IMR-90 (cell line): ENCODE measurements at regions not wholly inside any gene's neighbourhood (a gene's known extent, or its start where the extent isn't known, plus 50 kb on each side); places are given as distances from the start of the nearest gene placed in this dataset.

Experiments used
- ATAC-seq: fragments of 200-7000 bp; cut with Tn5 transposase; 2 replicates; pipeline ENCODE4 v1.9.1; 2020; ENCODE audit warnings: low read depth, mild to moderate bottlenecking, moderate library complexity
- BruUV-seq: library from RNA; stranded (reverse); fragments of 400-500 nt; replicated peaks from 2 replicates; lab custom pipeline; 2021; lab: Mats Ljungman, UMichigan
- CTCF ChIA-PET: fragments of 300-600 bp; formaldehyde crosslinking; extraction: SDS; loops from one replicate; lab custom pipeline; 2021; ENCODE audit warnings: antibody characterized with exemption; lab: Yijun Ruan, JAX
- POLR2A ChIA-PET: fragments of 300-600 bp; sonication (Branson Sonifier 250); formaldehyde crosslinking; loops from one replicate; lab custom pipeline; 2022; ENCODE audit warnings: antibody characterized with exemption; ENCODE audit not compliant: unreplicated experiment; lab: Charles Lee
- DNase-seq: peaks from one replicate; pipeline ENCODE4 v3.0.0; 2013
- H2AFZ ChIP-seq: replicated peaks from 2 replicates; pipeline ENCODE3; 2013; ENCODE audit warnings: low read length, mild to moderate bottlenecking; ENCODE audit not compliant: poor library complexity
- H2AK5ac ChIP-seq: 2 replicates; pipeline ENCODE4 v1.6.1; 2013; ENCODE audit warnings: low read depth, low read length, inconsistent platforms
- H2AK9ac ChIP-seq: replicated peaks from 2 replicates; pipeline ENCODE3; 2013; ENCODE audit warnings: mild to moderate bottlenecking, low read depth, low read length, moderate library complexity; ENCODE audit not compliant: poor library complexity
- H2BK120ac ChIP-seq: 2 replicates; pipeline ENCODE4 v1.6.1; 2013; ENCODE audit warnings: low read depth, low read length, inconsistent platforms
- H2BK15ac ChIP-seq: 3 replicates; pipeline ENCODE4 v1.6.1; 2013; ENCODE audit warnings: low read depth, low read length, inconsistent platforms
- H2BK20ac ChIP-seq: 2 replicates; pipeline ENCODE4 v1.6.1; 2013; ENCODE audit warnings: low read depth, mild to moderate bottlenecking, inconsistent platforms, low read length, moderate library complexity
- H2BK5ac ChIP-seq: 2 replicates; pipeline ENCODE4 v1.6.1; 2013; ENCODE audit warnings: mild to moderate bottlenecking, low read depth, low read length, inconsistent platforms; ENCODE audit not compliant: poor library complexity, severe bottlenecking
- H3K14ac ChIP-seq: replicated peaks from 2 replicates; pipeline ENCODE4 v1.6.1; 2013; ENCODE audit warnings: low read depth, low read length, inconsistent platforms
- H3K18ac ChIP-seq: 2 replicates; pipeline ENCODE4 v1.6.1; 2013; ENCODE audit warnings: low read depth, low read length, control low read depth
- H3K23ac ChIP-seq: 2 replicates; pipeline ENCODE4 v1.6.1; 2013; ENCODE audit warnings: low read depth, low read length, inconsistent platforms
- H3K27ac ChIP-seq: 2 replicates; pipeline ENCODE4 v1.5.1; 2013; ENCODE audit warnings: mild to moderate bottlenecking, control low read depth, low read length; ENCODE audit not compliant: insufficient read depth
- H3K27me3 ChIP-seq: 2 replicates; pipeline ENCODE4 v1.6.1; 2013; ENCODE audit warnings: low read length; ENCODE audit not compliant: control insufficient read depth, insufficient read depth
- H3K36me3 ChIP-seq: 2 replicates; pipeline ENCODE4 v1.6.1; 2013; ENCODE audit warnings: low read length, mixed read lengths; ENCODE audit not compliant: control insufficient read depth, insufficient read depth
- H3K4ac ChIP-seq: 2 replicates; pipeline ENCODE4 v1.6.1; 2013; ENCODE audit warnings: low read depth, low read length, inconsistent platforms
- H3K4me1 ChIP-seq: 2 replicates; pipeline ENCODE4 v1.6.1; 2013; ENCODE audit warnings: low read length, mixed read lengths; ENCODE audit not compliant: control insufficient read depth, insufficient read depth
- H3K4me2 ChIP-seq: 2 replicates; pipeline ENCODE4 v1.6.1; 2013; ENCODE audit warnings: low read depth, mild to moderate bottlenecking, control low read depth, low read length, moderate library complexity
- H3K4me3 ChIP-seq: 2 replicates; pipeline ENCODE4 v1.5.1; 2013; ENCODE audit warnings: low read depth, mild to moderate bottlenecking, control low read depth, low read length, moderate library complexity; ENCODE audit not compliant: insufficient read depth
- H3K56ac ChIP-seq: 2 replicates; pipeline ENCODE4 v1.6.1; 2013; ENCODE audit warnings: low read length, inconsistent platforms; ENCODE audit not compliant: insufficient read depth; ENCODE audit errors: extremely low read depth
- H3K79me1 ChIP-seq, 2 experiments: 2 replicates each; pipeline ENCODE4 v1.6.1; 2013; ENCODE audit warnings: low read length in 2 of 2, inconsistent platforms in 1 of 2, low read depth in 1 of 2
- H3K9ac ChIP-seq: 2 replicates; pipeline ENCODE4 v1.6.1; 2013; ENCODE audit warnings: low read depth, low read length, control low read depth
- H3K9me1 ChIP-seq: 2 replicates; pipeline ENCODE4 v1.6.1; 2013; ENCODE audit warnings: low read length, inconsistent platforms; ENCODE audit not compliant: insufficient read depth
- H3K9me3 ChIP-seq: 2 replicates; pipeline ENCODE4 v1.6.1; 2013; ENCODE audit warnings: low read length; ENCODE audit not compliant: control insufficient read depth, insufficient read depth
- H4K20me1 ChIP-seq: 2 replicates; pipeline ENCODE4 v1.6.1; 2013; ENCODE audit warnings: low read length, inconsistent platforms; ENCODE audit not compliant: insufficient read depth
- H4K5ac ChIP-seq: 2 replicates; pipeline ENCODE4 v1.6.1; 2013; ENCODE audit warnings: mild to moderate bottlenecking, low read depth, low read length, control low read depth
- H4K8ac ChIP-seq, 2 experiments: 2 replicates each; pipeline ENCODE4 v1.6.1; 2013; ENCODE audit warnings: low read depth in 2 of 2, low read length in 2 of 2, control low read depth in 1 of 2, inconsistent platforms in 1 of 2
- H4K91ac ChIP-seq: 2 replicates; pipeline ENCODE4 v1.6.1; 2013; ENCODE audit warnings: low read depth, low read length, inconsistent platforms; ENCODE audit not compliant: insufficient read depth
- BHLHE40 ChIP-seq: fragments of 150-350 bp; IDR thresholded peaks from 2 replicates; pipeline ENCODE4 v1.6.1; 2016; ENCODE audit warnings: mild to moderate bottlenecking, low read depth, low read length
- CEBPB ChIP-seq: IDR thresholded peaks from 2 replicates; pipeline ENCODE4 v1.6.1; 2012; ENCODE audit warnings: low read depth, low read length, improper control_type of control experiment
- CHD1 ChIP-seq: IDR thresholded peaks from 2 replicates; pipeline ENCODE4 v1.6.1; 2012; ENCODE audit warnings: low read depth, low read length, improper control_type of control experiment
- MAFK ChIP-seq: IDR thresholded peaks from 2 replicates; pipeline ENCODE4 v1.6.1; 2012; ENCODE audit warnings: low read depth, low read length, improper control_type of control experiment
- MAZ ChIP-seq: IDR thresholded peaks from 2 replicates; pipeline ENCODE4 v1.6.1; 2012; ENCODE audit warnings: low read depth, mild to moderate bottlenecking, low read length, improper control_type of control experiment, moderate library complexity, borderline replicate concordance
- NFE2L2 ChIP-seq: fragments of 150-350 bp; IDR thresholded peaks from 2 replicates; pipeline ENCODE4 v1.6.1; 2016; ENCODE audit warnings: low read depth, mild to moderate bottlenecking, low read length
- RCOR1 ChIP-seq: IDR thresholded peaks from 2 replicates; pipeline ENCODE4 v1.6.1; 2012; ENCODE audit warnings: mild to moderate bottlenecking, low read length, improper control_type of control experiment; ENCODE audit not compliant: insufficient replicate concordance
- RFX5 ChIP-seq: IDR thresholded peaks from 2 replicates; pipeline ENCODE4 v1.8.0; 2012; ENCODE audit warnings: low read depth, mild to moderate bottlenecking, low read length, moderate library complexity
- WGBS, 2 experiments: methylation state at CpG; one replicate each; pipeline versions ENCODE4 v1.1.5 to v1.1.7; 2013; ENCODE audit warnings: missing lambda C conversion rate in 2 of 2; ENCODE audit not compliant: insufficient read length in 1 of 2; ENCODE audit errors: extremely low coverage in 2 of 2; 5-methylcytosine and 5-hydroxymethylcytosine counted together
- dilution Hi-C: fragments of 300-500 bp; cut with HindIII; formaldehyde crosslinking; loops from one replicate; pipeline ENCODE4 v1.14.3; 2018; ENCODE audit warnings: low sequenced_read_pairs; ENCODE audit not compliant: unreplicated experiment
- in situ Hi-C: fragments of 300-500 bp; cut with MboI; formaldehyde crosslinking; loops from 3 replicates; pipeline ENCODE4 v1.14.3; 2019; ENCODE audit warnings: low sequenced_read_pairs, inconsistent platforms, mixed read lengths
- intact Hi-C: fragments of 100-400 bp; cut with micrococcal nuclease; formaldehyde crosslinking; loops from 2 replicates; pipeline ENCODE4 v1.10.0; 2022

- Histone ChIP-seq H3K14ac (no peak overlapping the region), H2AK5ac (peak overlapping the region; percentile 80; the same call in 1 of the 2 replicates), H3K79me1 (peaks cover 66 to 95% of the 10 kb centered on the region in 2 experiments), H3K9ac (no peak overlapping the region), H2BK15ac (no peak overlapping the region), H3K9me1 (peaks cover 40% of the 10 kb centered on the region), H2BK120ac (0 out of 2 replicates have a peak overlapping the region, but pooled peaks have one; percentile 7), H3K27me3 (no peaks in the 10 kb centered on the region), H3K4ac (0 out of 2 replicates have a peak overlapping the region, but pooled peaks have one; percentile 11), H3K56ac (no peak overlapping the region), H2BK20ac (no peak overlapping the region), H3K18ac (no peak overlapping the region), H3K4me1 (peaks cover 40% of the 10 kb centered on the region), H2BK5ac (no peak overlapping the region), H3K4me2 (no peak overlapping the region), H3K36me3 (peaks cover 9% of the 10 kb centered on the region; the same call in 1 of the 2 replicates), H3K23ac (no peak overlapping the region), H2AFZ (no peak overlapping the region), H2AK9ac (no peak overlapping the region), H4K91ac (no peak overlapping the region), H4K8ac (no peak overlapping the region; a peak in 1 of 4 replicates), H4K5ac (0 out of 2 replicates have a peak overlapping the region, but pooled peaks have one; percentile 16), H3K27ac (no peak overlapping the region), H3K4me3 (no peak overlapping the region), H3K9me3 (no peaks in the 10 kb centered on the region), H4K20me1 (peaks cover 56% of the 10 kb centered on the region)
- ChIA-PET CTCF (interaction anchor here (0.6 to 2.6 kb wide), 9 partner anchors 11 to 220 kb away, joined by 3 to 28 read pairs (median 4); no protein-coding TSS in a partner anchor), POLR2A (no interaction called here)
- ATAC-seq (no peak), DNase-seq (no peak)
- dilution Hi-C loops (no loop called here), intact Hi-C loops (loop anchor here (1.0 kb wide), 1 partner anchor 85 kb away; no protein-coding TSS in a partner anchor), in situ Hi-C loops (loop anchor here (5.0 kb wide), 1 partner anchor 151 kb away; no protein-coding TSS in a partner anchor)
- no TSS peak for BruUV-seq
- TF ChIP-seq RFX5 (no peak), NFE2L2 (no peak), BHLHE40 (no peak), CEBPB (no peak), CHD1 (no peak), RCOR1 (no peak), MAZ (no peak), MAFK (no peak)
- 100% methylated on average over 1 of the region's 5 CpGs; no CpG with 5 or more reads in 1 of the 2 experiments for WGBS, 2 experiments
Measured at GRCh38 chr1:201708691-201709090, 120.3 kb upstream of the IPO9 start.
